H1 (cell line): ENCODE measurements at regions not wholly inside any gene's neighbourhood (a gene's known extent, or its start where the extent isn't known, plus 50 kb on each side); places are given as distances from the start of the nearest gene placed in this dataset.

Experiments used
- CTCF ChIA-PET: fragments of 300-600 bp; sonication (Branson Sonifier 250); formaldehyde crosslinking; loops from one replicate; lab custom pipeline; 2021; ENCODE audit not compliant: partially characterized antibody; lab: Charles Lee
- POLR2A ChIA-PET: fragments of 300-600 bp; sonication (Branson Sonifier 250); formaldehyde crosslinking; loops from one replicate; lab custom pipeline; 2021; ENCODE audit warnings: inconsistent platforms; ENCODE audit not compliant: partially characterized antibody; lab: Charles Lee
- DNase-seq, 2 experiments: peaks; one replicate each; pipeline versions ENCODE4 v3.0.0 to v3.0.0-alpha.2; 2010 to 2022; ENCODE audit warnings: low spot score in 2 of 2, low read depth in 1 of 2, mixed read lengths in 1 of 2
- FAIRE-seq: peaks from 2 replicates; lab custom pipeline; 2011; peaks lifted over from hg19 to GRCh38; lab: Jason Lieb, UNC
- H2AFZ ChIP-seq: 2 replicates; pipeline ENCODE4 v1.8.1; 2012; ENCODE audit warnings: low read length, inconsistent platforms
- H2AK5ac ChIP-seq: 2 replicates; pipeline ENCODE4 v1.6.1; 2013; ENCODE audit warnings: low read depth, low read length
- H2BK120ac ChIP-seq: replicated peaks from 2 replicates; pipeline ENCODE3; 2013; ENCODE audit warnings: low read depth, low read length, inconsistent platforms
- H2BK12ac ChIP-seq: 2 replicates; pipeline ENCODE4 v1.6.1; 2013; ENCODE audit warnings: low read depth, low read length
- H2BK15ac ChIP-seq: 2 replicates; pipeline ENCODE4 v1.6.1; 2013; ENCODE audit warnings: low read length
- H2BK20ac ChIP-seq: 2 replicates; pipeline ENCODE4 v1.6.1; 2013; ENCODE audit warnings: low read length
- H2BK5ac ChIP-seq: 2 replicates; pipeline ENCODE4 v1.6.1; 2013; ENCODE audit warnings: low read depth, low read length
- H3K14ac ChIP-seq: 2 replicates; pipeline ENCODE4 v1.6.1; 2013; ENCODE audit warnings: inconsistent platforms; ENCODE audit not compliant: insufficient read length
- H3K18ac ChIP-seq: 2 replicates; pipeline ENCODE4 v1.6.1; 2013; ENCODE audit warnings: low read length; ENCODE audit errors: extremely low read depth
- H3K23ac ChIP-seq: 2 replicates; pipeline ENCODE4 v1.6.1; 2013; ENCODE audit warnings: inconsistent platforms; ENCODE audit not compliant: insufficient read length
- H3K23me2 ChIP-seq: 2 replicates; pipeline ENCODE4 v1.6.1; 2013; ENCODE audit warnings: low read depth, low read length
- H3K27ac ChIP-seq: 2 replicates; pipeline ENCODE4 v1.6.1; 2011; ENCODE audit warnings: low read depth, low read length, inconsistent platforms
- H3K27me3 ChIP-seq, 4 experiments: replicated peaks in 1 of 4; 1 replicate in 1 of 4; 2 replicates in 3 of 4; pipeline versions ENCODE4 v1.6.1 to v1.8.1; 2011 to 2013; ENCODE audit warnings: low read length in 3 of 4, mild to moderate bottlenecking in 3 of 4, inconsistent platforms in 2 of 4, mixed read lengths in 2 of 4, moderate library complexity in 1 of 4; ENCODE audit not compliant: control insufficient read depth in 3 of 4, insufficient read depth in 3 of 4; ENCODE audit errors: extremely low read depth in 1 of 4
- H3K36me3 ChIP-seq, 4 experiments: 2 replicates each; pipeline versions ENCODE4 v1.6.1 to v1.8.1; 2011 to 2013; ENCODE audit warnings: mild to moderate bottlenecking in 4 of 4, low read length in 3 of 4, moderate library complexity in 2 of 4, control low read depth in 1 of 4, inconsistent platforms in 1 of 4; ENCODE audit not compliant: insufficient read depth in 4 of 4, control insufficient read depth in 2 of 4
- H3K4ac ChIP-seq: replicated peaks from 2 replicates; pipeline ENCODE3; 2013; ENCODE audit warnings: low read length, low read depth, mixed read lengths, inconsistent platforms; ENCODE audit not compliant: insufficient read length
- H3K4me1 ChIP-seq, 4 experiments: replicated peaks in 1 of 4; 1 replicate in 1 of 4; 2 replicates in 3 of 4; pipeline versions ENCODE4 v1.6.1 to v1.8.1; 2011 to 2013; ENCODE audit warnings: low read length in 3 of 4, inconsistent platforms in 2 of 4, mixed read lengths in 1 of 4; ENCODE audit not compliant: insufficient read depth in 4 of 4, control insufficient read depth in 3 of 4
- H3K4me2 ChIP-seq, 2 experiments: 2 replicates each; pipeline versions ENCODE4 v1.6.1 to v1.8.1; 2011 to 2013; ENCODE audit warnings: low read depth in 2 of 2, low read length in 2 of 2, control low read depth in 1 of 2, inconsistent platforms in 1 of 2, mild to moderate bottlenecking in 1 of 2; ENCODE audit not compliant: insufficient read depth in 1 of 2
- H3K4me3 ChIP-seq, 4 experiments: fragments of 200-600, 300-600 bp in 1 of 4; sonication (generic), shearing (Covaris generic), sonication (Bioruptor Twin) in 1 of 4; 2 replicates each; pipeline versions ENCODE4 v1.5.1 to v1.8.1; 2011 to 2016; ENCODE audit warnings: low read length in 4 of 4, low read depth in 3 of 4, control low read depth in 2 of 4, inconsistent platforms in 2 of 4, mild to moderate bottlenecking in 2 of 4, mixed read lengths in 1 of 4, moderate library complexity in 1 of 4; ENCODE audit not compliant: insufficient read depth in 2 of 4; ENCODE audit errors: extremely low read depth in 1 of 4
- H3K56ac ChIP-seq: replicated peaks from 2 replicates; pipeline ENCODE3; 2013; ENCODE audit warnings: low read depth, mild to moderate bottlenecking, mixed read lengths, low read length, inconsistent platforms; ENCODE audit not compliant: insufficient read length
- H3K79me1 ChIP-seq: 2 replicates; pipeline ENCODE4 v1.6.1; 2013; ENCODE audit warnings: low read depth, low read length, control low read depth
- H3K79me2 ChIP-seq, 2 experiments: 2 replicates each; pipeline versions ENCODE4 v1.6.1 to v1.8.1; 2012 to 2013; ENCODE audit warnings: low read length in 2 of 2, mild to moderate bottlenecking in 2 of 2, inconsistent platforms in 1 of 2; ENCODE audit not compliant: insufficient read depth in 2 of 2, control insufficient read depth in 1 of 2
- H3K9ac ChIP-seq, 4 experiments: replicated peaks in 1 of 4; 1 replicate in 1 of 4; 2 replicates in 3 of 4; pipeline versions ENCODE4 v1.6.1 to v1.8.1; 2011 to 2013; ENCODE audit warnings: low read depth in 3 of 4, low read length in 3 of 4, control low read depth in 2 of 4, mild to moderate bottlenecking in 2 of 4, moderate library complexity in 2 of 4, inconsistent platforms in 1 of 4; ENCODE audit errors: extremely low read depth in 1 of 4
- H3K9me3 ChIP-seq, 2 experiments: 2 replicates each; pipeline versions ENCODE4 v1.6.1 to v1.8.1; 2012 to 2013; ENCODE audit warnings: mild to moderate bottlenecking in 2 of 2, moderate library complexity in 2 of 2, control low read depth in 1 of 2, inconsistent platforms in 1 of 2, low read depth in 1 of 2, low read length in 1 of 2, mixed read lengths in 1 of 2; ENCODE audit not compliant: insufficient read depth in 2 of 2
- H4K20me1 ChIP-seq, 2 experiments: replicated peaks in 1 of 2; 2 replicates each; pipeline versions ENCODE3 to v1.8.1; 2011 to 2013; ENCODE audit warnings: inconsistent platforms in 2 of 2, low read length in 2 of 2, mild to moderate bottlenecking in 1 of 2; ENCODE audit not compliant: insufficient read depth in 2 of 2, control insufficient read depth in 1 of 2
- H4K5ac ChIP-seq: 2 replicates; pipeline ENCODE4 v1.6.1; 2013; ENCODE audit warnings: low read length, low read depth, mixed read lengths, inconsistent platforms; ENCODE audit not compliant: insufficient read length
- H4K8ac ChIP-seq: 2 replicates; pipeline ENCODE4 v1.8.0; 2013; ENCODE audit warnings: mild to moderate bottlenecking, moderate library complexity, low read length, inconsistent platforms; ENCODE audit not compliant: insufficient read depth; ENCODE audit errors: extremely low read depth
- H4K91ac ChIP-seq: replicated peaks from 2 replicates; pipeline ENCODE3; 2013; ENCODE audit warnings: low read length, mixed read lengths, inconsistent platforms; ENCODE audit not compliant: insufficient read length
- CREB1 ChIP-seq: IDR thresholded peaks from 2 replicates; pipeline ENCODE4 v1.6.1; 2012; ENCODE audit warnings: inconsistent platforms
- E2F6 ChIP-seq: IDR thresholded peaks from 2 replicates; pipeline ENCODE4 v1.6.1; 2012; ENCODE audit warnings: inconsistent platforms
- EP300 ChIP-seq, 2 experiments: IDR thresholded peaks; 1 replicate in 1 of 2; 2 replicates in 1 of 2; pipeline ENCODE4 v1.6.1; 2011 to 2012; ENCODE audit warnings: low read depth in 2 of 2, low read length in 2 of 2, mild to moderate bottlenecking in 2 of 2, borderline replicate concordance in 1 of 2, inconsistent platforms in 1 of 2, moderate library complexity in 1 of 2
- GTF2F1 ChIP-seq: IDR thresholded peaks from 2 replicates; pipeline ENCODE4 v1.6.1; 2012; ENCODE audit warnings: low read depth, low read length, improper control_type of control experiment, borderline replicate concordance
- KDM5A ChIP-seq: fragments of 200-600 bp; IDR thresholded peaks from 2 replicates; pipeline ENCODE4 v1.7.1; 2012; ENCODE audit warnings: mild to moderate bottlenecking, low read length, inconsistent platforms, mixed read lengths
- MAFK ChIP-seq: IDR thresholded peaks from 2 replicates; pipeline ENCODE4 v1.6.1; 2012; ENCODE audit warnings: low read depth, mild to moderate bottlenecking, improper control_type of control experiment, low read length
- RAD21 ChIP-seq, 2 experiments: IDR thresholded peaks in 1 of 2; conservative IDR thresholded peaks in 1 of 2; 2 replicates each; pipeline ENCODE4 v1.6.1; 2011; ENCODE audit warnings: low read depth in 2 of 2, low read length in 2 of 2, improper control_type of control experiment in 1 of 2, inconsistent platforms in 1 of 2, mild to moderate bottlenecking in 1 of 2, moderate library complexity in 1 of 2
- RBBP5 ChIP-seq: IDR thresholded peaks from 2 replicates; pipeline ENCODE4 v1.7.1; 2012; ENCODE audit warnings: low read depth, mild to moderate bottlenecking, inconsistent platforms, low read length, moderate library complexity, borderline replicate concordance
- RXRA ChIP-seq: IDR thresholded peaks from 2 replicates; pipeline ENCODE4 v1.6.1; 2011; ENCODE audit warnings: low read depth, mild to moderate bottlenecking, low read length, moderate library complexity; ENCODE audit not compliant: insufficient read depth
- SP2 ChIP-seq: IDR thresholded peaks from 2 replicates; pipeline ENCODE4 v1.6.1; 2012; ENCODE audit warnings: mild to moderate bottlenecking, low read length, inconsistent platforms
- TEAD4 ChIP-seq: IDR thresholded peaks from 2 replicates; pipeline ENCODE4 v1.6.1; 2012; ENCODE audit warnings: low read depth, low read length, inconsistent platforms, mixed read lengths
- USF2 ChIP-seq: IDR thresholded peaks from 2 replicates; pipeline ENCODE4 v1.6.1; 2011; ENCODE audit warnings: low read length, improper control_type of control experiment
- ZNF274 ChIP-seq: IDR thresholded peaks from 2 replicates; pipeline ENCODE4 v1.7.0; 2012; ENCODE audit warnings: low read length, borderline replicate concordance; ENCODE audit errors: extremely low read depth
- WGBS, 2 experiments: shearing (Covaris generic) in 1 of 2; methylation state at CpG; one replicate each; pipeline versions ENCODE4 v1.1.6 to v1.1.7; 2013 to 2015; ENCODE audit warnings: low lambda C conversion rate in 2 of 2, mixed read lengths in 2 of 2, inconsistent platforms in 1 of 2, low coverage in 1 of 2, missing lambda C conversion rate in 1 of 2; ENCODE audit not compliant: insufficient replicate concordance in 2 of 2, insufficient coverage in 1 of 2, insufficient read length in 1 of 2; ENCODE audit errors: extremely low coverage in 1 of 2, missing lambda C conversion rate in 1 of 2; 5-methylcytosine and 5-hydroxymethylcytosine counted together

GRCh38 chr4:53810643-53811042 is 219.4 kb upstream of the LNX1 start:
- Histone ChIP-seq H3K27ac (no peak overlapping the region), H3K4me3 (no peak overlapping the region), H2AFZ (no peak overlapping the region), H3K27me3 (no peaks in the 10 kb centered on the region), H3K79me2 (no peaks in the 10 kb centered on the region), H4K5ac (no peak overlapping the region), H3K23me2 (no peaks in the 10 kb centered on the region), H2BK120ac (no peak overlapping the region), H3K9me3 (0 out of 4 replicates have a peak, but pooled peaks cover 0 to 5% of the 10 kb centered on the region in 2 experiments), H3K18ac (no peak overlapping the region), H3K36me3 (no peaks in the 10 kb centered on the region), H3K23ac (no peak overlapping the region), H2BK20ac (no peak overlapping the region), H2BK5ac (no peak overlapping the region), H3K4ac (no peak overlapping the region), H3K4me1 (no peaks in the 10 kb centered on the region), H2BK12ac (no peak overlapping the region), H3K4me2 (no peak overlapping the region), H2BK15ac (no peak overlapping the region), H3K14ac (no peak overlapping the region), H3K79me1 (no peaks in the 10 kb centered on the region), H3K56ac (no peak overlapping the region), H3K9ac (no peak overlapping the region), H2AK5ac (no peak overlapping the region), H4K8ac (no peak overlapping the region), H4K20me1 (no peaks in the 10 kb centered on the region), H4K91ac (no peak overlapping the region)
- ChIA-PET CTCF (no interaction called here), POLR2A (no interaction called here)
- FAIRE-seq (no peak), DNase-seq (no peak)
- 92% methylated on average over 4 of the region's 4 CpGs; no CpG with 5 or more reads in 1 of the 2 experiments for WGBS, 2 experiments
- TF ChIP-seq RXRA: no peak
- no peak for TF ChIP-seq EP300 (IDR thresholded peaks at IDR 0.05; ENCODE audit: borderline replicate concordance in 1 of 2, low read depth in 2 of 2, low read length in 2 of 2)
- TF ChIP-seq RBBP5: no peak
- no peak for TF ChIP-seq KDM5A
- TF ChIP-seq USF2: no peak
- TF ChIP-seq MAFK: no peak
- TF ChIP-seq ZNF274: no peak
- no peak for TF ChIP-seq SP2
- TF ChIP-seq E2F6: no peak
- no peak; a peak in 1 of 4 replicates for TF ChIP-seq RAD21 (IDR thresholded peaks at IDR 0.05 in 1 of 2, conservative IDR thresholded peaks at IDR 0.05 in 1 of 2; ENCODE audit: low read depth in 2 of 2, low read length in 2 of 2)
- no peak for TF ChIP-seq GTF2F1
- TF ChIP-seq CREB1: no peak
- TF ChIP-seq TEAD4: no peak
